SU-DHL-6 (cell line): ENCODE measurements at regions not wholly inside any gene's neighbourhood (a gene's known extent, or its start where the extent isn't known, plus 50 kb on each side); places are given as distances from the start of the nearest gene placed in this dataset.

Source experiments
- H2AFZ ChIP-seq: fragments of 200-600 bp; sonication (generic); 2 replicates; pipeline ENCODE4 v1.6.1; 2014; ENCODE audit warnings: low read depth, mild to moderate bottlenecking, moderate library complexity, mixed read lengths, antibody characterized with exemption, low read length; ENCODE audit not compliant: severe bottlenecking
- H3F3A ChIP-seq: fragments of 200-600 bp; shearing (Covaris generic); 2 replicates; pipeline ENCODE4 v1.6.0; 2016; ENCODE audit warnings: antibody characterized with exemption, mild to moderate bottlenecking; ENCODE audit not compliant: insufficient read depth
- H3K27ac ChIP-seq: fragments of 200-600 bp; sonication (generic); 2 replicates; pipeline ENCODE4 v1.5.1; 2016; ENCODE audit warnings: low read depth, mild to moderate bottlenecking, low read length, moderate library complexity, mixed read lengths
- H3K27me3 ChIP-seq: fragments of 200-600 bp; sonication (generic), shearing (Covaris generic); 2 replicates; pipeline ENCODE4 v1.6.0; 2014; ENCODE audit warnings: mild to moderate bottlenecking, low read length
- H3K36me3 ChIP-seq: fragments of 200-600 bp; sonication (generic); 2 replicates; pipeline ENCODE4 v1.6.1; 2014; ENCODE audit warnings: mild to moderate bottlenecking, low read length, mixed read lengths
- H3K4me2 ChIP-seq: fragments of 300-600, 200-600 bp; shearing (Covaris generic), sonication (generic); 2 replicates; pipeline ENCODE4 v1.6.0; 2014; ENCODE audit warnings: low read length, low read depth, mild to moderate bottlenecking; ENCODE audit not compliant: poor library complexity, severe bottlenecking
- H3K4me3 ChIP-seq: fragments of 200-600 bp; sonication (generic); 2 replicates; pipeline ENCODE4 v1.5.1; 2014; ENCODE audit warnings: antibody characterized with exemption, low read length, mild to moderate bottlenecking, mixed read lengths; ENCODE audit not compliant: insufficient read depth, poor library complexity, severe bottlenecking
- H3K79me2 ChIP-seq: fragments of 200-600 bp; sonication (generic); 2 replicates; pipeline ENCODE4 v1.6.1; 2014; ENCODE audit warnings: mild to moderate bottlenecking, low read length, moderate library complexity; ENCODE audit not compliant: insufficient read depth
- H3K9ac ChIP-seq: fragments of 200-600 bp; sonication (generic); 2 replicates; pipeline ENCODE4 v1.7.0; 2014; ENCODE audit warnings: mild to moderate bottlenecking, low read length
- H3K9me2 ChIP-seq: fragments of 200-600 bp; sonication (generic); replicated peaks from 2 replicates; pipeline ENCODE4 v1.6.1; 2014; ENCODE audit warnings: low read length; ENCODE audit not compliant: insufficient read depth
- H3K9me3 ChIP-seq: fragments of 200-600 bp; sonication (generic); 2 replicates; pipeline ENCODE4 v1.6.1; 2014; ENCODE audit warnings: low read length, mixed read lengths; ENCODE audit not compliant: insufficient read depth
- H4K20me1 ChIP-seq: fragments of 200-600 bp; sonication (generic); 2 replicates; pipeline ENCODE4 v1.6.1; 2014; ENCODE audit warnings: low read depth, mild to moderate bottlenecking, antibody characterized with exemption, low read length, moderate library complexity, mixed read lengths
- EZH2phosphoT487 ChIP-seq: fragments of 200-600 bp; sonication (generic), shearing (Covaris generic); conservative IDR thresholded peaks from 2 replicates; pipeline ENCODE4 v1.6.1; 2018; ENCODE audit warnings: mild to moderate bottlenecking, antibody characterized with exemption, low read length, moderate library complexity, mixed read lengths
- TF ChIP-seq, protein P1 (sequence below): fragments of 200-600 bp; sonication (generic); IDR thresholded peaks from one replicate; pipeline ENCODE4 v1.5.1; 2017; ENCODE audit warnings: antibody characterized with exemption, mild to moderate bottlenecking, low read length, moderate library complexity; ENCODE audit not compliant: insufficient read depth, poor library complexity, severe bottlenecking

DNA sequence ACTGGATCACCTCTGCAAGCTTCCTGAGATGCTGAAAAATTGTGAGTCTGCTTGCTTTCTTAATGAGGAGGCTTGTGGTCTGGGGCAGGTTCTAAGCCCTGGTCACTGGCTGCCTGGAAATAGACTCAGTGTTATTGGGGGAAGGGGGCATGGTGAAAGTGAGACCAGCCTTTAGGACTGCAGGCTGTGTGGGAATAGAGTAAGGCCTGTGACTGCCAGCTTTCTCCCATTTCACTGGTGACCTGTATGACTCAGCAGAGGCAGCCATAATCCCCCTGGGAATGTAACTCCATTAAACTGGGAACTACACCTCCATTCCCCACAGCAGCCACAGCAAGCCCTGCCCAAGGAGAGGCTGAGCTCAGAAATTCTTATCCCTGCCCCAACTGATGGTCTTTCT is 55.9 kb upstream of the IL15 start:
- H3K27ac ChIP-seq = no peak overlapping the region
- no peaks in the 10 kb centered on the region for H3F3A ChIP-seq
- H3K9me2 ChIP-seq = no peaks in the 10 kb centered on the region
- H3K4me2 ChIP-seq = no peak overlapping the region
- TF ChIP-seq, protein P1, sequence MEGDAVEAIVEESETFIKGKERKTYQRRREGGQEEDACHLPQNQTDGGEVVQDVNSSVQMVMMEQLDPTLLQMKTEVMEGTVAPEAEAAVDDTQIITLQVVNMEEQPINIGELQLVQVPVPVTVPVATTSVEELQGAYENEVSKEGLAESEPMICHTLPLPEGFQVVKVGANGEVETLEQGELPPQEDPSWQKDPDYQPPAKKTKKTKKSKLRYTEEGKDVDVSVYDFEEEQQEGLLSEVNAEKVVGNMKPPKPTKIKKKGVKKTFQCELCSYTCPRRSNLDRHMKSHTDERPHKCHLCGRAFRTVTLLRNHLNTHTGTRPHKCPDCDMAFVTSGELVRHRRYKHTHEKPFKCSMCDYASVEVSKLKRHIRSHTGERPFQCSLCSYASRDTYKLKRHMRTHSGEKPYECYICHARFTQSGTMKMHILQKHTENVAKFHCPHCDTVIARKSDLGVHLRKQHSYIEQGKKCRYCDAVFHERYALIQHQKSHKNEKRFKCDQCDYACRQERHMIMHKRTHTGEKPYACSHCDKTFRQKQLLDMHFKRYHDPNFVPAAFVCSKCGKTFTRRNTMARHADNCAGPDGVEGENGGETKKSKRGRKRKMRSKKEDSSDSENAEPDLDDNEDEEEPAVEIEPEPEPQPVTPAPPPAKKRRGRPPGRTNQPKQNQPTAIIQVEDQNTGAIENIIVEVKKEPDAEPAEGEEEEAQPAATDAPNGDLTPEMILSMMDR = no peak
- no peak for TF ChIP-seq EZH2phosphoT487
- no peaks in the 10 kb centered on the region for H3K27me3 ChIP-seq
- no peak overlapping the region for H3K9ac ChIP-seq
- no peaks in the 10 kb centered on the region for H4K20me1 ChIP-seq
- no peak overlapping the region for H3K4me3 ChIP-seq
- no peaks in the 10 kb centered on the region for H3K79me2 ChIP-seq
- no peak overlapping the region for H2AFZ ChIP-seq
- no peaks in the 10 kb centered on the region for H3K9me3 ChIP-seq
- H3K36me3 ChIP-seq = no peaks in the 10 kb centered on the region
